Ishikawa (cell line): ENCODE measurements at regions not wholly inside any gene's neighbourhood (a gene's known extent, or its start where the extent isn't known, plus 50 kb on each side); places are given as distances from the start of the nearest gene placed in this dataset.

Source experiments
- CEBPB ChIP-seq: IDR thresholded peaks from 2 replicates; pipeline ENCODE4 v1.6.1; 2012
- CREB1 ChIP-seq: IDR thresholded peaks from 2 replicates; pipeline ENCODE4 v1.6.1; 2012; ENCODE audit warnings: low read depth
- EGR1 ChIP-seq: IDR thresholded peaks from 2 replicates; pipeline ENCODE4 v1.6.1; 2012
- EP300 ChIP-seq: IDR thresholded peaks from 2 replicates; pipeline ENCODE4 v1.6.1; 2012; ENCODE audit warnings: borderline replicate concordance
- FOXM1 ChIP-seq: IDR thresholded peaks from 2 replicates; pipeline ENCODE4 v1.6.1; 2012; ENCODE audit warnings: low read depth, borderline replicate concordance
- NFIC ChIP-seq: IDR thresholded peaks from 2 replicates; pipeline ENCODE4 v1.6.1; 2012
- RAD21 ChIP-seq: IDR thresholded peaks from 2 replicates; pipeline ENCODE4 v1.6.1; 2012; ENCODE audit warnings: low read depth
- TAF1 ChIP-seq: IDR thresholded peaks from 2 replicates; pipeline ENCODE4 v1.6.1; 2012; ENCODE audit warnings: low read depth, mild to moderate bottlenecking
- TCF12 ChIP-seq: IDR thresholded peaks from 2 replicates; pipeline ENCODE4 v1.6.1; 2012; ENCODE audit warnings: low read depth
- TEAD4 ChIP-seq: IDR thresholded peaks from 2 replicates; pipeline ENCODE4 v1.6.1; 2012
- YY1 ChIP-seq: IDR thresholded peaks from 2 replicates; pipeline ENCODE4 v1.6.1; 2012; ENCODE audit warnings: low read depth
- ZBTB7A ChIP-seq: IDR thresholded peaks from 2 replicates; pipeline ENCODE4 v1.6.1; 2012; ENCODE audit warnings: low read depth
- TF ChIP-seq, protein P1 (sequence below): IDR thresholded peaks from 2 replicates; pipeline ENCODE4 v1.6.1; 2012
- TF ChIP-seq, protein P2 (sequence below): IDR thresholded peaks from 2 replicates; pipeline ENCODE4 v1.6.1; 2012; ENCODE audit warnings: low read depth, mild to moderate bottlenecking
- TF ChIP-seq, protein P3 (sequence below): IDR thresholded peaks from 2 replicates; pipeline ENCODE4 v1.6.1; 2012

- TF ChIP-seq EP300 (no peak), YY1 (no peak), EGR1 (no peak), TAF1 (no peak), FOXM1 (no peak), CEBPB (no peak), TCF12 (no peak), TEAD4 (no peak), CREB1 (no peak), NFIC (no peak), ZBTB7A (no peak)
- TF ChIP-seq, protein P1, sequence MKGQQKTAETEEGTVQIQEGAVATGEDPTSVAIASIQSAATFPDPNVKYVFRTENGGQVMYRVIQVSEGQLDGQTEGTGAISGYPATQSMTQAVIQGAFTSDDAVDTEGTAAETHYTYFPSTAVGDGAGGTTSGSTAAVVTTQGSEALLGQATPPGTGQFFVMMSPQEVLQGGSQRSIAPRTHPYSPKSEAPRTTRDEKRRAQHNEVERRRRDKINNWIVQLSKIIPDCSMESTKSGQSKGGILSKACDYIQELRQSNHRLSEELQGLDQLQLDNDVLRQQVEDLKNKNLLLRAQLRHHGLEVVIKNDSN = no peak
- TF ChIP-seq, protein P2, sequence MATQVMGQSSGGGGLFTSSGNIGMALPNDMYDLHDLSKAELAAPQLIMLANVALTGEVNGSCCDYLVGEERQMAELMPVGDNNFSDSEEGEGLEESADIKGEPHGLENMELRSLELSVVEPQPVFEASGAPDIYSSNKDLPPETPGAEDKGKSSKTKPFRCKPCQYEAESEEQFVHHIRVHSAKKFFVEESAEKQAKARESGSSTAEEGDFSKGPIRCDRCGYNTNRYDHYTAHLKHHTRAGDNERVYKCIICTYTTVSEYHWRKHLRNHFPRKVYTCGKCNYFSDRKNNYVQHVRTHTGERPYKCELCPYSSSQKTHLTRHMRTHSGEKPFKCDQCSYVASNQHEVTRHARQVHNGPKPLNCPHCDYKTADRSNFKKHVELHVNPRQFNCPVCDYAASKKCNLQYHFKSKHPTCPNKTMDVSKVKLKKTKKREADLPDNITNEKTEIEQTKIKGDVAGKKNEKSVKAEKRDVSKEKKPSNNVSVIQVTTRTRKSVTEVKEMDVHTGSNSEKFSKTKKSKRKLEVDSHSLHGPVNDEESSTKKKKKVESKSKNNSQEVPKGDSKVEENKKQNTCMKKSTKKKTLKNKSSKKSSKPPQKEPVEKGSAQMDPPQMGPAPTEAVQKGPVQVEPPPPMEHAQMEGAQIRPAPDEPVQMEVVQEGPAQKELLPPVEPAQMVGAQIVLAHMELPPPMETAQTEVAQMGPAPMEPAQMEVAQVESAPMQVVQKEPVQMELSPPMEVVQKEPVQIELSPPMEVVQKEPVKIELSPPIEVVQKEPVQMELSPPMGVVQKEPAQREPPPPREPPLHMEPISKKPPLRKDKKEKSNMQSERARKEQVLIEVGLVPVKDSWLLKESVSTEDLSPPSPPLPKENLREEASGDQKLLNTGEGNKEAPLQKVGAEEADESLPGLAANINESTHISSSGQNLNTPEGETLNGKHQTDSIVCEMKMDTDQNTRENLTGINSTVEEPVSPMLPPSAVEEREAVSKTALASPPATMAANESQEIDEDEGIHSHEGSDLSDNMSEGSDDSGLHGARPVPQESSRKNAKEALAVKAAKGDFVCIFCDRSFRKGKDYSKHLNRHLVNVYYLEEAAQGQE = no peak
Measured at GRCh38 chr3:159458010-159458409, 530.6 kb upstream of the IL12A start.

DNA sequence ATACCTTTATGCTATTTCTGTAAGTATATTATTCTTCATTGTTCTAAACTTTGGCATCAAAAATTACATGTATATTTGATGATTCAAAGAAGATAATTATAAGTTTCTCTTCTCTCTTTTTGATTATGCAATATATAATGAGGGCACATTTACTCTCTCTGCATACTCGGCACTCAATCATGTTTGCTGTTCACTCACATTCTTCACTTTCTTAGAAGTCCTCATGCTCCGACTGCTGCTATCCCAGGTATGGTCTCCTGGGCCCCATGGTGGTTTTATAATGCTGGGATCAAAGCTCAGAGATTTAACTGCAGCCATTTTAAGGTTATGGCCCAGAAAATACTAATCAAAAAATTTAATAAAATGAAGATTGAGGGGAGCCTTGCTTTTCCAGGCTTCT lies 529.7 kb upstream of the IL12A start:
- TF ChIP-seq EGR1 = no peak
- no peak for TF ChIP-seq NFIC
- no peak for TF ChIP-seq FOXM1
- TF ChIP-seq, protein P1 = no peak
- no peak for TF ChIP-seq TCF12
- no peak for TF ChIP-seq CREB1
- TF ChIP-seq, protein P3, sequence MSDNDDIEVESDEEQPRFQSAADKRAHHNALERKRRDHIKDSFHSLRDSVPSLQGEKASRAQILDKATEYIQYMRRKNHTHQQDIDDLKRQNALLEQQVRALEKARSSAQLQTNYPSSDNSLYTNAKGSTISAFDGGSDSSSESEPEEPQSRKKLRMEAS = no peak
- TF ChIP-seq CEBPB = no peak
- TF ChIP-seq EP300 = no peak
- no peak for TF ChIP-seq ZBTB7A
- TF ChIP-seq, protein P2 = no peak
- no peak for TF ChIP-seq RAD21
- TF ChIP-seq YY1 = no peak
- TF ChIP-seq TEAD4 = no peak
- TF ChIP-seq TAF1 = no peak

GRCh38 chr3:159472611-159473010 lies 516.0 kb upstream of the IL12A start:
- no peak for TF ChIP-seq RAD21
- no peak for TF ChIP-seq TEAD4
- TF ChIP-seq CEBPB = no peak
- TF ChIP-seq, protein P3 = no peak
- TF ChIP-seq CREB1 = no peak
- TF ChIP-seq YY1 = no peak
- TF ChIP-seq TAF1 = no peak
- TF ChIP-seq TCF12 = no peak
- TF ChIP-seq, protein P2 = no peak
- no peak for TF ChIP-seq EGR1
- no peak for TF ChIP-seq EP300
- TF ChIP-seq NFIC = no peak
- TF ChIP-seq, protein P1 = no peak
- no peak for TF ChIP-seq ZBTB7A
- TF ChIP-seq FOXM1 = no peak

- TF ChIP-seq YY1 = no peak
- no peak for TF ChIP-seq NFIC
- TF ChIP-seq CREB1 = no peak
- TF ChIP-seq, protein P2 = no peak
- TF ChIP-seq CEBPB = no peak
- TF ChIP-seq TAF1 = no peak
- TF ChIP-seq RAD21 = no peak
- no peak for TF ChIP-seq TCF12
- TF ChIP-seq ZBTB7A = no peak
- TF ChIP-seq EP300 = no peak
- TF ChIP-seq, protein P1 = no peak
- TF ChIP-seq, protein P3 = no peak
- TF ChIP-seq FOXM1 = no peak
- TF ChIP-seq TEAD4 = no peak
- no peak for TF ChIP-seq EGR1
Measured at GRCh38 chr3:159473206-159473605, 515.4 kb upstream of the IL12A start.
